IPS DF 6.9 (cell line): ENCODE measurements at regions not wholly inside any gene's neighbourhood (a gene's known extent, or its start where the extent isn't known, plus 50 kb on each side); places are given as distances from the start of the nearest gene placed in this dataset.
A peak's percentile ranks its signal among the peaks of the same experiment; 100 is the strongest.
"Not testable (repeated sequence)": the region's sequence is repeated elsewhere in the genome, so short reads cannot be mapped to it uniquely, and the experiment has no call there.

Source experiments
- DNase-seq: peaks from one replicate; pipeline ENCODE4 v3.0.0-alpha.2; 2013; ENCODE audit warnings: low read depth, low spot score
- H3K27ac ChIP-seq: one replicate; pipeline ENCODE4 v1.5.1; 2013; ENCODE audit warnings: low read length, control low read depth
- H3K27me3 ChIP-seq: 2 replicates; pipeline ENCODE4 v1.6.1; 2013; ENCODE audit warnings: mild to moderate bottlenecking, low read length; ENCODE audit not compliant: control insufficient read depth, insufficient read depth
- H3K36me3 ChIP-seq: 2 replicates; pipeline ENCODE4 v1.6.1; 2013; ENCODE audit warnings: low read length; ENCODE audit not compliant: control insufficient read depth, insufficient read depth
- H3K4me1 ChIP-seq: 2 replicates; pipeline ENCODE4 v1.6.1; 2013; ENCODE audit warnings: low read length; ENCODE audit not compliant: control insufficient read depth, insufficient read depth
- H3K4me3 ChIP-seq: 2 replicates; pipeline ENCODE4 v1.5.1; 2013; ENCODE audit warnings: mild to moderate bottlenecking, low read length
- H3K9me3 ChIP-seq: 2 replicates; pipeline ENCODE4 v1.6.1; 2013; ENCODE audit warnings: low read length, inconsistent platforms; ENCODE audit not compliant: control insufficient read depth, insufficient read depth
- WGBS: extraction: QIAGEN DNeasy Blood & Tissue Kit; methylation state at CpG from one replicate; pipeline ENCODE4 v1.1.7; 2013; ENCODE audit warnings: mixed read lengths, missing lambda C conversion rate; ENCODE audit not compliant: insufficient read length, insufficient coverage; 5-methylcytosine and 5-hydroxymethylcytosine counted together

- Histone ChIP-seq H3K4me3 (no peak overlapping the region), H3K9me3 (no peaks in the 10 kb centered on the region), H3K4me1 (no peaks in the 10 kb centered on the region), H3K36me3 (no peaks in the 10 kb centered on the region), H3K27me3 (no peaks in the 10 kb centered on the region), H3K27ac (no peak overlapping the region)
- WGBS: no CpG with 5 or more reads among the region's 4 CpGs
- no peak for DNase-seq
Observed at GRCh38 chr10:6700066-6700465, 120.0 kb upstream of the PRKCQ start.

DNA sequence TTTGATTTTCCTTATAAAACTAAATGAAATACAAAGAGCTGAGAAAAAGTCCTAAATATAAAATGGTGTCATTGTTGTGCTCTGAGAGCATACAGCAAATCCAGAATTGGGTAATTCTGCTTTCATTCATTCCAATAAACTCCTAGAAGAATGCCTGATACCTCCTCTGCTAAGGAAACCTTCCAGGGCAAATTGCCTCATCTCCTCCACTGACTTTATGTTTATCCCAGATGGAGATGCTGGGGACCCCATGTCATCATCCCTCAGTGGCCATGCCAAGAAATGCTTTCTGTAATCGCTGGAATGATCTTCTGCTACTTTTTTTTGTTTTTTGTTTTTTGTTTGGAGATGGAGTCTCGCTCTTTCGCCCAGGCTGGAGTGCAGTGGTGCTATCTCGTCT is 119.3 kb upstream of the PRKCQ start:
- no CpG with 5 or more reads among the region's 4 CpGs for WGBS
- no peaks in the 10 kb centered on the region for H3K9me3 ChIP-seq
- H3K4me1 ChIP-seq: no peaks in the 10 kb centered on the region
- no peak for DNase-seq
- no peak overlapping the region for H3K4me3 ChIP-seq
- no peaks in the 10 kb centered on the region for H3K36me3 ChIP-seq
- H3K27ac ChIP-seq: no peak overlapping the region
- no peaks in the 10 kb centered on the region for H3K27me3 ChIP-seq

- DNase-seq: no peak
- no peaks in the 10 kb centered on the region for H3K9me3 ChIP-seq
- H3K4me3 ChIP-seq: no peak overlapping the region
- H3K27me3 ChIP-seq: no peaks in the 10 kb centered on the region
- WGBS: no CpG with 5 or more reads among the region's 1 CpG
- no peaks in the 10 kb centered on the region for H3K36me3 ChIP-seq
- no peak overlapping the region for H3K27ac ChIP-seq
- no peaks in the 10 kb centered on the region for H3K4me1 ChIP-seq
Observed at GRCh38 chr10:6695519-6695918, 115.4 kb upstream of the PRKCQ start.

- Histone ChIP-seq H3K9me3 (no peaks in the 10 kb centered on the region), H3K27ac (no peak overlapping the region), H3K4me3 (no peak overlapping the region), H3K4me1 (no peaks in the 10 kb centered on the region), H3K36me3 (no peaks in the 10 kb centered on the region), H3K27me3 (no peaks in the 10 kb centered on the region)
- no peak for DNase-seq
- no CpG with 5 or more reads among the region's 8 CpGs for WGBS
Observed at GRCh38 chr10:6694447-6695140, 114.5 kb upstream of the PRKCQ start.

DNA sequence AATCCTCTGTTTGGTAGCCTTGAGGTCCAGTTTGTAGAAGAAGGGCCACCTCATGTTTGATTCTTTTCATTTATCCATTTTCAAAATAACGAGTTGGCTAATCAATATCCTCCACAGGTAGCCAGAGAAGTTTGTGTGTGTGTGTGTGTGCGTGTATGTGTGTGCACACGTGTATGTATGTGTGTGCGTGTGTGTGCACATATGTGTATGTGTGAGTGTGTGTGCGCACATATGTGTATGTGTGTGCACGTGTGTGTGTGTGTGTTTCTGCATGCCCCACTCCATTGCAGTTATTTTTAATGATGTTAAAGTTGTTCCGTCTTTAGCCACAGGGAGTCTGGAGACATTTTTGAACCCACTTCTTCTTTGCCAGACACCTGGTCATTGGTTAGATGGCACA is 112.8 kb upstream of the PRKCQ start:
- no peaks in the 10 kb centered on the region for H3K27me3 ChIP-seq
- H3K36me3 ChIP-seq: no peaks in the 10 kb centered on the region
- no CpG with 5 or more reads among the region's 7 CpGs for WGBS
- H3K4me3 ChIP-seq: no peak overlapping the region
- H3K9me3 ChIP-seq: no peaks in the 10 kb centered on the region
- no peak for DNase-seq
- H3K4me1 ChIP-seq: no peaks in the 10 kb centered on the region
- no peak overlapping the region for H3K27ac ChIP-seq

GRCh38 chr10:6692103-6692502 is 112.0 kb upstream of the PRKCQ start:
- Histone ChIP-seq H3K4me1 (no peaks in the 10 kb centered on the region), H3K27me3 (no peaks in the 10 kb centered on the region), H3K27ac (no peak overlapping the region), H3K9me3 (no peaks in the 10 kb centered on the region), H3K36me3 (no peaks in the 10 kb centered on the region), H3K4me3 (no peak overlapping the region)
- no peak for DNase-seq
- WGBS: no CpG with 5 or more reads among the region's 2 CpGs

DNA sequence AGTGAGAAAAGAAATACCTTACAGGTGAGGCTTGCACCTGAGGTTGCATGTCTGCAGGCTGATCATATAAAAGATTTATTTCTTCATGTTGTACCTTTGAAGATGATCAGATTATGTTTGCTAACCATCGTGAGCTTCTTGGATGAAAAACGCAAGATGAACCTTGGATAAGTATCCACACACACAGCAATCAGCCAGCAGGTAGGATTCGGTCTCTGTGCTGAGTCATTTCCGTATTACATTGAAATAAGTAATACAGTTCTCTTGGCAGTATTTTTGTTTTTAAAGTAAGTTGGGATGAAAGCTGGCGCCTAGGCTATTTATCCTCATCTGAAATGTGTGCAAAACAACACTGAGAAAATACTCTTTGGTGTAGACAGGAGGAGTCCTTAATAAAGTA is 109.0 kb upstream of the PRKCQ start:
- H3K27me3 ChIP-seq: no peaks in the 10 kb centered on the region
- no peak for DNase-seq
- H3K36me3 ChIP-seq: no peaks in the 10 kb centered on the region
- no peaks in the 10 kb centered on the region for H3K4me1 ChIP-seq
- no peak overlapping the region for H3K27ac ChIP-seq
- no peaks in the 10 kb centered on the region for H3K9me3 ChIP-seq
- no peak overlapping the region for H3K4me3 ChIP-seq
- no CpG with 5 or more reads among the region's 5 CpGs for WGBS

- Histone ChIP-seq H3K27me3 (no peaks in the 10 kb centered on the region), H3K36me3 (no peaks in the 10 kb centered on the region), H3K4me3 (no peak overlapping the region), H3K9me3 (no peaks in the 10 kb centered on the region), H3K4me1 (no peaks in the 10 kb centered on the region), H3K27ac (no peak overlapping the region)
- no CpG with 5 or more reads among the region's 6 CpGs for WGBS
- no peak for DNase-seq
Observed at GRCh38 chr10:6680735-6681134, 100.7 kb upstream of the PRKCQ start.

- Histone ChIP-seq H3K27ac (no peak overlapping the region), H3K27me3 (no peaks in the 10 kb centered on the region), H3K4me3 (no peak overlapping the region), H3K36me3 (no peaks in the 10 kb centered on the region), H3K4me1 (no peaks in the 10 kb centered on the region), H3K9me3 (no peaks in the 10 kb centered on the region)
- no peak for DNase-seq
Observed at GRCh38 chr10:6678956-6679355, 98.9 kb upstream of the PRKCQ start.

DNA sequence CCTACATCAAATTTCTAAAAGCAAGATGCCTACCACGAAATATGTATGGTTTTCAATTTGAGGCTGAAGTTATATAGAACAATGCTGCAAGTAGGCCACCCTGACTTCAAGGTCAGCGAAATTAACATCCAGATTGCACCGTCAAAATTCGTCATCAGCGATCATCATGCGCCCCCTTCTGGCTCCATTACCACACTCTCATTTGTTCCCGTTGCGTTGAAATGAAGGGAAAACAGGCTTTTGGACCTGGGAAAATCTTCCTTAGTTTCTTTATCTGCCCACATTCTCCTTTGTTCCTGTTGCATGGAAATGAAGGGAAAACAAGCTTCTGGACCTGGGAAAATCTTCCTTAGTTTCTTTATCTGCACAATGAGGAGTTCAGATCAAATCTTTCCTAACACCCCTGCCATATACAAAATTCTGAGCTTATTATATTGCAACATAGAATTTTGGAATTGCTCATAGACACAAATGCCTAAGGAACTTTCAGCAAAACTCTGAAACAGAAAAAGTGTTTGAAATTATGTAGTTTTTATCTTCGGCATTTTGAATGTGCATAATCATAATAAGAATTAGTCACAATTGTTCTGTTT is 98.2 kb upstream of the PRKCQ start:
- no CpG with 5 or more reads among the region's 9 CpGs for WGBS
- H3K27me3 ChIP-seq: no peaks in the 10 kb centered on the region
- no peaks in the 10 kb centered on the region for H3K4me1 ChIP-seq
- peak; percentile 50 for DNase-seq
- H3K9me3 ChIP-seq: no peaks in the 10 kb centered on the region
- no peaks in the 10 kb centered on the region for H3K36me3 ChIP-seq
- H3K27ac ChIP-seq: no peak overlapping the region
- no peak overlapping the region for H3K4me3 ChIP-seq

DNA sequence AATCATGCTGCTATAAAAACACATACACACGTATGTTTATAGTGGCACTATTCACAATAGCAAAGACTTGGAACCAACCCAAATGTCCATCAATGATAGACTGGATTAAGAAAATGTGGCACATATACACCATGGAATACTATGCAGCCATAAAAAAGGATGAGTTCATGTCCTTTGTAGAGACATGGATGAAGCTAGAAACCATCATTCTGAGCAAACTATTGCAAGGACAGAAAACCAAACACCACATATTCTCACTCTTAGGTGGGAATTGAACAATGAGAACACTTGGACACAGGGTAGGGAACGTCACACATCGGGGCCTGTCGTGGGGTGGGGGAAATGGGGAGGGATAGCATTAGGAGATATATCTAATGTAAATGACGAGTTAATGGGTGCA is 97.1 kb upstream of the PRKCQ start:
- H3K27me3 ChIP-seq, H3K27ac ChIP-seq, H3K4me3 ChIP-seq, H3K36me3 ChIP-seq, H3K4me1 ChIP-seq, H3K9me3 ChIP-seq, DNase-seq: not testable (repeated sequence)
- WGBS: no CpG with 5 or more reads among the region's 5 CpGs
